ENCODE measurements at regions not wholly inside any gene's neighbourhood (a gene's known extent, or its start where the extent isn't known, plus 50 kb on each side); places are given as distances from the start of the nearest gene placed in this dataset.
"Not testable (repeated sequence)": the region's sequence is repeated elsewhere in the genome, so short reads cannot be mapped to it uniquely, and the experiment has no call there.

DNA sequence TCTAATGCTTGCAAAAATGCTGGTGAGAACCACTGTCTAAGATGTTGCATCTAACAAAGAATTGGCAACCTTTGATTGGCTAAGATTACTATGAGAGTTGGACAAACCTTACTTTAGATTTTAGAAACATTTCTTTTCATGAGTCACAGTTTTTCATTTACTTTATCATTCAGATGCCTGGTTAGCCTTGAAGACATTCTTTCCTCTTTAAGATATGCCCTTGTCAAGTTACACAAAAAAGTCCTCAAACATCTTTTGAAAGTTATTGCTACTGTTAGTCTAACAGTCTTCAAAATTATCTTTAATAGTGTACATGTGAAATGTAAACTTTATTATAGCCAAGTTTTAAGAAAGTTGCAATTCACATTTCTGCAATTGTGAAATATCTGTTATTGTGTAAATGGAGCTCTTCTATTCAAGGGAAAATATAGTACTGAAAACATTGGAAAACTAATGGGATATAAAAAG, 276.3 kb downstream of the RND3 start:
- no peak overlapping the region for H3K27ac ChIP-seq (ENCODE audit: low read depth, low read length)
- no peak overlapping the region for H3K4me3 Mint-ChIP-seq
- ATAC-seq, result no peak
- H3K9me3 ChIP-seq (ENCODE audit: control insufficient read depth in 2 of 3, low read length in 3 of 3), result no peaks in the 10 kb centered on the region
- no peaks in the 10 kb centered on the region for H3K36me3 ChIP-seq (ENCODE audit: control insufficient read depth in 2 of 3, insufficient read depth in 3 of 3, low read length in 3 of 3)
- intact Hi-C loops (cut with micrococcal nuclease), result no loop called here
- DNase-seq, result no peak
- peaks cover 0 to 14% (median 0%) of the 10 kb centered on the region in 11 donors for H3K9me3 Mint-ChIP-seq
- H3K4me3 ChIP-seq (ENCODE audit: low read length), result no peak overlapping the region
- H3K36me3 Mint-ChIP-seq, result no peaks in the 10 kb centered on the region
- no peaks in the 10 kb centered on the region for H3K4me1 ChIP-seq (ENCODE audit: control insufficient read depth in 2 of 2, insufficient read depth in 2 of 2, low read length in 2 of 2)
- ChIA-PET POLR2A (no interaction called here), CTCF (no interaction called here)
- H3K27me3 Mint-ChIP-seq, result no peaks in the 10 kb centered on the region
- no peak overlapping the region for H3K27ac Mint-ChIP-seq
- H3K4me1 Mint-ChIP-seq, result no peaks in the 10 kb centered on the region
- no peaks in the 10 kb centered on the region for H3K27me3 ChIP-seq (ENCODE audit: control insufficient read depth in 2 of 2, insufficient read depth in 2 of 2, low read length in 2 of 2)

DNA sequence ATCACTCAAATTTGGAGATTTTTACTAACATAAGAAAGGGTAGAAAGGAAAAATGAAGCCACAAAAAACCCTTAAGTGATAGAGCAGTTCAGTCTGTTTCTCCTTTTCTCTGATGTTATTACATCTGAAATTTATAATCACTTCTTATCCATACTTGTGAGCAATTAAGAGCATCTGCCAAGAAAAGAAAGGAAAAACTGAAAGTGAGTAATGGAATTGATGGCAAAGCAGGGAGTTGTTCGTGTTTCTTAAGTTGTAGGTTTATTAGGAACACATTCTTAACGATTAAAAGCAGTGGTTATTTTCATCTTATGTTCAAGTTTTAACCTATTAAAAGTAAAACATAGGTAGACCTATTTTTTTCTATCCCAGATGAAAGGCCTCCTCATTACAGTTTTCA, 277.7 kb downstream of the RND3 start:
- no peaks in the 10 kb centered on the region for H3K36me3 Mint-ChIP-seq
- Histone ChIP-seq H3K27me3 (ENCODE audit: control insufficient read depth in 2 of 2, insufficient read depth in 2 of 2, low read length in 2 of 2) (no peaks in the 10 kb centered on the region), H3K9me3 (ENCODE audit: control insufficient read depth in 2 of 3, low read length in 3 of 3) (no peaks in the 10 kb centered on the region), H3K27ac (ENCODE audit: low read depth, low read length) (no peak overlapping the region), H3K36me3 (ENCODE audit: control insufficient read depth in 2 of 3, insufficient read depth in 3 of 3, low read length in 3 of 3) (no peaks in the 10 kb centered on the region), H3K4me3 (ENCODE audit: low read length) (no peak overlapping the region), H3K4me1 (ENCODE audit: control insufficient read depth in 2 of 2, insufficient read depth in 2 of 2, low read length in 2 of 2) (no peaks in the 10 kb centered on the region)
- POLR2A ChIA-PET, result no interaction called here
- CTCF ChIA-PET, result no interaction called here
- intact Hi-C loops (cut with micrococcal nuclease), result no loop called here
- no peaks in the 10 kb centered on the region for H3K4me1 Mint-ChIP-seq
- no peaks in the 10 kb centered on the region for H3K27me3 Mint-ChIP-seq
- ATAC-seq, result no peak
- H3K4me3 Mint-ChIP-seq, result no peak overlapping the region
- H3K9me3 Mint-ChIP-seq, result peaks cover 0 to 14% (median 0%) of the 10 kb centered on the region in 11 donors
- DNase-seq, result no peak
- no peak overlapping the region for H3K27ac Mint-ChIP-seq

DNA sequence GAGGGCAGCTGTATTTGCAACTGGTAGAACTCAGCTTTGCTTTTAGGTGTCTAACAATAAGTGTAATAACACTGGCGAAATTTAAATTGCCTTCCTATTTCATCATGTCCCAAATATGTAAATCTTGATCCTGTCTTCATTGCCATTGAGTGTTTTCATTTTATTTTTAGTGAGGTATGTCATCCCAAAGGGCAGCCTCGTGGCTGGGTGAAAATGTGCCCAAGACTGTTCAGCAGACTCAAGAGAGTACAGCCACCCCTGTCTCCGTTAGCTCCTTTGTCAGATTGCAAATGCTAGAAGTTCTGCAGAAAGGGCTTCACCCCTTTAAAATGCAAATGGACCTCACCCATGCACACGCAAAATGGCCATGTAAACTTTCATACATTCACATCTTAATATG, 278.8 kb downstream of the RND3 start:
- no peak for DNase-seq
- intact Hi-C loops (cut with micrococcal nuclease), result no loop called here
- no peaks in the 10 kb centered on the region for H3K27me3 Mint-ChIP-seq

DNA sequence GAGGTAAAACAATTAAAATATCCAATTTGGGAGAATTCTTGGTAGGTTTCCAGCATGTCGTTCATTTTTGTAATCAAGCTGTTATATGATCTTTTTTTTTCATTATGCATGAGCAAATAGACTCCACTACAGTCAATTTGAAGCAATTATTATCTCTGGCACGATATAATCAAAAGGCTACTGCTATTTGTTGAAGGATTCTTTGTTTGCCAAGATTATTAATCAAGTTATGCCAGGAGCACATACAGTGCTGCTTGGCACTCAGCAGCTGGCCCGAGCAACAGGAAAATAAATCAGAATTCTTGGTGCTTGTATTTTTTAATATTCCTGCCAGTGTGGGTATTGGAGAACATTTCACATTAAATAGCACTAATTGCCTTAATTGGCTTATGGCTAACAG, 279.5 kb downstream of the RND3 start:
- Histone ChIP-seq H3K36me3 (ENCODE audit: control insufficient read depth in 2 of 3, insufficient read depth in 3 of 3, low read length in 3 of 3) (no peaks in the 10 kb centered on the region), H3K4me1 (ENCODE audit: control insufficient read depth in 2 of 2, insufficient read depth in 2 of 2, low read length in 2 of 2) (no peaks in the 10 kb centered on the region), H3K9me3 (ENCODE audit: control insufficient read depth in 2 of 3, low read length in 3 of 3) (no peaks in the 10 kb centered on the region), H3K27me3 (ENCODE audit: control insufficient read depth in 2 of 2, insufficient read depth in 2 of 2, low read length in 2 of 2) (no peaks in the 10 kb centered on the region), H3K4me3 (ENCODE audit: low read length) (no peak overlapping the region), H3K27ac (ENCODE audit: low read depth, low read length) (no peak overlapping the region)
- Mint-ChIP-seq H3K36me3 (no peaks in the 10 kb centered on the region), H3K4me3 (no peak overlapping the region), H3K27me3 (no peaks in the 10 kb centered on the region), H3K4me1 (no peaks in the 10 kb centered on the region), H3K27ac (no peak overlapping the region), H3K9me3 (peaks cover 0 to 14% (median 3%) of the 10 kb centered on the region in 11 donors)
- ChIA-PET CTCF (no interaction called here), POLR2A (no interaction called here)
- no peak for DNase-seq
- intact Hi-C loops (cut with micrococcal nuclease), result no loop called here
- ATAC-seq, result no peak

More for the DNA sequence above, 278.8 kb downstream of the RND3 start:
- Histone ChIP-seq H3K4me3 (ENCODE audit: low read length) (no peak overlapping the region), H3K27ac (ENCODE audit: low read depth, low read length) (no peak overlapping the region), H3K9me3 (ENCODE audit: control insufficient read depth in 2 of 3, low read length in 3 of 3) (no peaks in the 10 kb centered on the region), H3K4me1 (ENCODE audit: control insufficient read depth in 2 of 2, insufficient read depth in 2 of 2, low read length in 2 of 2) (no peaks in the 10 kb centered on the region), H3K27me3 (ENCODE audit: control insufficient read depth in 2 of 2, insufficient read depth in 2 of 2, low read length in 2 of 2) (no peaks in the 10 kb centered on the region), H3K36me3 (ENCODE audit: control insufficient read depth in 2 of 3, insufficient read depth in 3 of 3, low read length in 3 of 3) (no peaks in the 10 kb centered on the region)
- Mint-ChIP-seq H3K27ac (no peak overlapping the region), H3K36me3 (no peaks in the 10 kb centered on the region), H3K4me3 (no peak overlapping the region), H3K9me3 (peaks cover 0 to 14% (median 3%) of the 10 kb centered on the region in 11 donors), H3K4me1 (no peaks in the 10 kb centered on the region)
- CTCF ChIA-PET, result no interaction called here
- POLR2A ChIA-PET, result no interaction called here
- ATAC-seq, result no peak

DNA sequence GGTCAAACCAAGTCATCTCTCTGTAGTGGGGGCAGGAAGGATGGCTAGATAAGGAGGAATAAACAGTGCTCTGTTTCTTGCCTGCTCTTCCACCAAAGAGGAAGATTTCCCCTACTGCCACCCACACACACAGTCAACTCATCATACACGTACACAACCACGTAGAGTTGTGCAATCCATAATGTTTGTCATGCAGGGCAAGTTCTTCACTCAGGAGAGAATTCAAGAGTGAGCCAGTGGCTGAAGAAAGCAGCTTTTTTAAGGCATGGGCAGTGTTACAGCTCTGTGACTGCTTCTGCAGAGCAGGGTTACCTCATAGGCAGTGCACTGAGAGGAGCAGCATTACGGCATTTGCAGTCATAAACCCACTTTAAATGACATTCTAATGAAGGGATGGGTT, 283.0 kb downstream of the RND3 start:
- Mint-ChIP-seq H3K4me3 (no peak overlapping the region), H3K36me3 (no peaks in the 10 kb centered on the region), H3K9me3 (peaks cover 0 to 17% (median 3%) of the 10 kb centered on the region in 11 donors), H3K27me3 (no peaks in the 10 kb centered on the region), H3K27ac (no peak overlapping the region), H3K4me1 (no peaks in the 10 kb centered on the region)
- ChIA-PET CTCF (no interaction called here), POLR2A (no interaction called here)
- Histone ChIP-seq H3K4me3 (ENCODE audit: low read length) (no peak overlapping the region), H3K36me3 (ENCODE audit: control insufficient read depth in 2 of 3, insufficient read depth in 3 of 3, low read length in 3 of 3) (no peaks in the 10 kb centered on the region), H3K9me3 (ENCODE audit: control insufficient read depth in 2 of 3, low read length in 3 of 3) (no peaks in the 10 kb centered on the region), H3K27ac (ENCODE audit: low read depth, low read length) (no peak overlapping the region), H3K4me1 (ENCODE audit: control insufficient read depth in 2 of 2, insufficient read depth in 2 of 2, low read length in 2 of 2) (no peaks in the 10 kb centered on the region), H3K27me3 (ENCODE audit: control insufficient read depth in 2 of 2, insufficient read depth in 2 of 2, low read length in 2 of 2) (no peaks in the 10 kb centered on the region)
- ATAC-seq (no peak), DNase-seq (no peak)
- intact Hi-C loops (cut with micrococcal nuclease), result no loop called here

DNA sequence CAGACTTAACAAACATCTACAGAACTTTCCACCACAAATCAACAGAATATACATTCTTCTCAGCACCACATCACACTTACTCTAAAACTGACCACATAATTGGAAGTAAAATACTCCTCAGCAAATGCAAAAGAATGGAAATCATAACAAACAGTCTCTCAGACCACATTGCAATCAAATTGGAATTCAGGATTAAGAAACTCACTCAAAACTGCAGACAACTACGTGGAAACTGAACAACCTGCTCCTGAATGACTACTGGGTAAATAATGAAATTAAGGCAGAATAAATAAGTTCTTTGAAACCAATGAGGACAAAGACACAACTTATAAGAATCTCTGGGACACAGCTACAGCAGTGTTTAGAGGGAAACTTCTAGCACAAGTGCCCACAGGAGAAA, 292.7 kb downstream of the RND3 start:
- CTCF ChIA-PET; H3K4me1 Mint-ChIP-seq; intact Hi-C loops (cut with micrococcal nuclease); H3K36me3 Mint-ChIP-seq; H3K27ac ChIP-seq (ENCODE audit: low read depth, low read length); H3K27me3 Mint-ChIP-seq; H3K4me3 Mint-ChIP-seq; ATAC-seq; DNase-seq; H3K27me3 ChIP-seq (ENCODE audit: control insufficient read depth in 2 of 2, insufficient read depth in 2 of 2, low read length in 2 of 2); POLR2A ChIA-PET; H3K9me3 ChIP-seq (ENCODE audit: control insufficient read depth in 2 of 3, low read length in 3 of 3); H3K4me1 ChIP-seq (ENCODE audit: control insufficient read depth in 2 of 2, insufficient read depth in 2 of 2, low read length in 2 of 2); H3K36me3 ChIP-seq (ENCODE audit: control insufficient read depth in 2 of 3, insufficient read depth in 3 of 3, low read length in 3 of 3); H3K27ac Mint-ChIP-seq; H3K4me3 ChIP-seq (ENCODE audit: low read length); H3K9me3 Mint-ChIP-seq: not testable (repeated sequence)

DNA sequence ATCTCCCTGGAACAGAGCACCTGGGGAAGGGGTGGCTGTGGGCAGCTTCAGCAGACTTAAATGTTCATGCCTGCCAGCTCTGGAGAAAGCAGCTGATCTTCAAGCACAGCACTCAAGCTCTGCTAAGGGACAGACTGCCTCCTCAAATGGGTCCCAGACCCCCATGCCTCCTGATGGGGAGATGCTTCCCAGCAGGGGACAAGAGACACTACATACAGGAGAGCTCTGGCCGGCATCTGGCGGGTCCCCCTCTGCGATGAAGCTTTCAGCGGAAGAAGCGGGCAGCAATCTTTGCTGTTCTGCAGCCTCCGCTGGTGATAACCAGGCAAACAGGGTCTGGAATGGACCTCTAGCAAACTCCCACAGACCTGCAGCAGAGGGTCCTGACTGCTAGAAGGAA, 294.8 kb downstream of the RND3 start:
- POLR2A ChIA-PET, result no interaction called here
- Mint-ChIP-seq H3K27ac (no peak overlapping the region), H3K27me3 (no peaks in the 10 kb centered on the region), H3K9me3 (peaks cover 0 to 6% (median 0%) of the 10 kb centered on the region in 11 donors), H3K4me1 (no peaks in the 10 kb centered on the region), H3K4me3 (no peak overlapping the region), H3K36me3 (no peaks in the 10 kb centered on the region)
- Histone ChIP-seq H3K4me3 (ENCODE audit: low read length) (no peak overlapping the region), H3K36me3 (ENCODE audit: control insufficient read depth in 2 of 3, insufficient read depth in 3 of 3, low read length in 3 of 3) (no peaks in the 10 kb centered on the region), H3K4me1 (ENCODE audit: control insufficient read depth in 2 of 2, insufficient read depth in 2 of 2, low read length in 2 of 2) (no peaks in the 10 kb centered on the region), H3K27ac (ENCODE audit: low read depth, low read length) (no peak overlapping the region), H3K27me3 (ENCODE audit: control insufficient read depth in 2 of 2, insufficient read depth in 2 of 2, low read length in 2 of 2) (no peaks in the 10 kb centered on the region), H3K9me3 (ENCODE audit: control insufficient read depth in 2 of 3, low read length in 3 of 3) (no peaks in the 10 kb centered on the region)
- intact Hi-C loops (cut with micrococcal nuclease), result no loop called here
- CTCF ChIA-PET, result no interaction called here
- no peak for DNase-seq
- no peak for ATAC-seq

All from naive thymus-derived CD4-positive, alpha-beta T cell (primary cell).